GM12878 (cell line): ENCODE measurements at regions not wholly inside any gene's neighbourhood (a gene's known extent, or its start where the extent isn't known, plus 50 kb on each side); places are given as distances from the start of the nearest gene placed in this dataset.

Source experiments
- ATAC-seq: fragments of 200-7000 bp; cut with Tn5 transposase; 3 replicates; pipeline ENCODE4 v1.9.1; 2020; ENCODE audit warnings: mild to moderate bottlenecking, moderate library complexity
- BruUV-seq: library from RNA; stranded (reverse); fragments of 400-500 nt; replicated peaks from 2 replicates; lab custom pipeline; 2021; lab: Mats Ljungman, UMichigan
- CTCF ChIA-PET: fragments of 300-600 bp; sonication (Branson Sonifier 250); formaldehyde crosslinking; extraction: SDS; loops from one replicate; lab custom pipeline; 2021; ENCODE audit warnings: inconsistent platforms; lab: Yijun Ruan, JAX
- POLR2A ChIA-PET: fragments of 350-600 bp; formaldehyde crosslinking; extraction: SDS; loops from one replicate; lab custom pipeline; 2021; ENCODE audit warnings: inconsistent platforms; lab: Charles Lee
- RAD21 ChIA-PET: fragments of 300-600 bp; sonication (Branson Sonifier 250); formaldehyde crosslinking; loops from one replicate; lab custom pipeline; 2023; ENCODE audit warnings: antibody characterized with exemption; ENCODE audit not compliant: unreplicated experiment; lab: Charles Lee
- SMC1A ChIA-PET: fragments of 300-600 bp; sonication (Branson Sonifier 250); formaldehyde crosslinking; loops from one replicate; lab custom pipeline; 2023; ENCODE audit not compliant: unreplicated experiment, uncharacterized antibody; lab: Charles Lee
- DNase-seq: peaks from one replicate; pipeline ENCODE4 v3.0.0-alpha.2; 2011; ENCODE audit warnings: low read depth, low spot score
- FAIRE-seq: peaks from 3 replicates; lab custom pipeline; 2011; peaks lifted over from hg19 to GRCh38; lab: Jason Lieb, UNC
- H2AFZ ChIP-seq: 2 replicates; pipeline ENCODE4 v1.6.0; 2011; ENCODE audit warnings: low read depth, low read length, control low read depth; ENCODE audit not compliant: control insufficient read depth
- H3K27ac ChIP-seq: 2 replicates; pipeline ENCODE4 v1.5.1; 2011; ENCODE audit warnings: control low read depth; ENCODE audit not compliant: control insufficient read depth, insufficient read depth
- H3K27me3 ChIP-seq, 2 experiments: replicated peaks in 1 of 2; 2 replicates each; pipeline versions ENCODE4 v1.6.0 to v1.6.1; 2011; ENCODE audit warnings: low read length in 1 of 2; ENCODE audit not compliant: control insufficient read depth in 2 of 2, insufficient read depth in 2 of 2
- H3K36me3 ChIP-seq, 2 experiments: 2 replicates each; pipeline ENCODE4 v1.5.1; 2011; ENCODE audit warnings: low read length in 1 of 2; ENCODE audit not compliant: control insufficient read depth in 2 of 2, insufficient read depth in 2 of 2
- H3K4me1 ChIP-seq: 2 replicates; pipeline ENCODE4 v1.6.1; 2011; ENCODE audit warnings: mild to moderate bottlenecking, low read length, moderate library complexity, mixed read lengths; ENCODE audit not compliant: control insufficient read depth, insufficient read depth
- H3K4me2 ChIP-seq: 2 replicates; pipeline ENCODE4 v1.6.0; 2011; ENCODE audit warnings: control low read depth; ENCODE audit not compliant: control insufficient read depth, insufficient read depth
- H3K4me3 ChIP-seq: fragments of 200-600 bp; sonication (generic); 2 replicates; pipeline ENCODE4 v1.5.1; 2016
- H3K79me2 ChIP-seq: 2 replicates; pipeline ENCODE4 v1.6.0; 2011; ENCODE audit warnings: low read length; ENCODE audit not compliant: control insufficient read depth, insufficient read depth
- H3K9ac ChIP-seq: 2 replicates; pipeline ENCODE4 v1.8.0; 2011; ENCODE audit warnings: low read length, control low read depth, mixed read lengths; ENCODE audit not compliant: control insufficient read depth, insufficient read depth
- H3K9me3 ChIP-seq: replicated peaks from 3 replicates; pipeline ENCODE4 v1.5.1; 2011; ENCODE audit warnings: mild to moderate bottlenecking, low read length; ENCODE audit not compliant: control insufficient read depth, insufficient read depth
- H4K20me1 ChIP-seq: 2 replicates; pipeline ENCODE4 v1.6.0; 2011; ENCODE audit not compliant: control insufficient read depth, insufficient read depth
- ATF7 ChIP-seq: fragments of 450-650 bp; IDR thresholded peaks from 2 replicates; pipeline ENCODE4 v1.6.1; 2016; ENCODE audit warnings: low read depth, mild to moderate bottlenecking
- EED ChIP-seq: sonication (generic); IDR thresholded peaks from 2 replicates; pipeline ENCODE4 v1.6.1; 2016; ENCODE audit warnings: antibody characterized with exemption, low read depth
- EP300 ChIP-seq, 2 experiments: fragments of 150-350 bp in 1 of 2; IDR thresholded peaks; 2 replicates each; pipeline ENCODE4 v1.6.1; 2011 to 2012; ENCODE audit warnings: low read depth in 2 of 2, low read length in 2 of 2, borderline replicate concordance in 1 of 2, improper control_type of control experiment in 1 of 2, inconsistent platforms in 1 of 2; ENCODE audit not compliant: control insufficient read depth in 1 of 2
- FOXK2 ChIP-seq: fragments of 450-650 bp; IDR thresholded peaks from 2 replicates; pipeline ENCODE4 v1.6.1; 2017; ENCODE audit warnings: mild to moderate bottlenecking, moderate library complexity
- IRF4 ChIP-seq: IDR thresholded peaks from 2 replicates; pipeline ENCODE4 v1.6.1; 2011; ENCODE audit warnings: low read depth, low read length
- JUNB ChIP-seq: IDR thresholded peaks from 2 replicates; pipeline ENCODE4 v1.6.1; 2016; ENCODE audit warnings: antibody characterized with exemption, mild to moderate bottlenecking
- KLF5 ChIP-seq: fragments of 450-650 bp; IDR thresholded peaks from 2 replicates; pipeline ENCODE4 v1.6.1; 2014; ENCODE audit warnings: mild to moderate bottlenecking; ENCODE audit not compliant: partially characterized antibody
- MEF2A ChIP-seq: IDR thresholded peaks from 2 replicates; pipeline ENCODE4 v1.6.1; 2011; ENCODE audit warnings: low read depth, mild to moderate bottlenecking, low read length, moderate library complexity; ENCODE audit not compliant: insufficient read depth
- MTA2 ChIP-seq: fragments of 450-650 bp; IDR thresholded peaks from 2 replicates; pipeline ENCODE4 v1.6.1; 2016; ENCODE audit warnings: low read depth, mild to moderate bottlenecking, moderate library complexity
- PAX5 ChIP-seq: IDR thresholded peaks from 2 replicates; pipeline ENCODE4 v1.6.1; 2011; ENCODE audit warnings: low read depth, low read length, borderline replicate concordance
- ZBED1 ChIP-seq: IDR thresholded peaks from 2 replicates; pipeline ENCODE4 v1.6.1; 2016; ENCODE audit warnings: borderline replicate concordance
- ZSCAN29 ChIP-seq: fragments of 450-650 bp; IDR thresholded peaks from 2 replicates; pipeline ENCODE4 v1.6.1; 2017; ENCODE audit warnings: mild to moderate bottlenecking, moderate library complexity
- WGBS: methylation state at CpG from one replicate; pipeline ENCODE4 v1.1.6; 2016; ENCODE audit warnings: low lambda C conversion rate; ENCODE audit not compliant: insufficient replicate concordance, insufficient coverage; ENCODE audit errors: missing lambda C conversion rate; 5-methylcytosine and 5-hydroxymethylcytosine counted together
- in situ Hi-C: fragments of 300-500 bp; cut with MboI; formaldehyde crosslinking; loops from 9 replicates; pipeline ENCODE4 v1.14.3; 2018; ENCODE audit warnings: mixed read lengths
- intact Hi-C: fragments of 100-400 bp; cut with micrococcal nuclease; formaldehyde crosslinking; loops from one replicate; pipeline ENCODE4 v1.14.2; 2022; ENCODE audit not compliant: unreplicated experiment
- TF ChIP-seq, protein P1 (sequence below): IDR thresholded peaks from 2 replicates; pipeline ENCODE4 v1.6.1; 2011; ENCODE audit warnings: low read depth, low read length, improper control_type of control experiment, borderline replicate concordance
- TF ChIP-seq, protein P2 (sequence below): fragments of 450-650 bp; IDR thresholded peaks from 2 replicates; pipeline ENCODE4 v1.6.1; 2018; ENCODE audit warnings: mild to moderate bottlenecking, low read depth, moderate library complexity; ENCODE audit not compliant: partially characterized antibody
- TF ChIP-seq, protein P3 (sequence below): fragments of 450-650 bp; IDR thresholded peaks from 2 replicates; pipeline ENCODE4 v1.6.1; 2017; ENCODE audit warnings: borderline replicate concordance

DNA sequence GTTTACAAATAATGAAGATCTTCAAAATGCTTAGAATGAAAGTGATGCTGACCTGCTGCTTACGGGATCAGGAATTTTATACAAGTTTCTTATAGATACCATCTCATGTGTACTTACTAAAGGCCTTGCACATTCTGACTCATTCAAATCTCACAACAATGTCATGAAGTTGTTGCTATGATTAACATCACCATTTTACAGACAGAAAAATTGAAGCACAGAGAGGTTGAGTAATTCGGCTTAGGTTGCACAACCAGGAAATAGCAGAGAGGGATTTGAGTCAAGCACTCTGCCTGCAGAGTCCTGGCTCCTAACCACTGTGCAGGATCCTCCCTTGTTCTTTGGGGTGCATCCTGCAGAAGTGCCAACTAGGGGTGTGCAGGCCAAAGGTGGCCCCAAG lies 471.9 kb downstream of the MIAT start:
- intact Hi-C loops (no loop called here), in situ Hi-C loops (no loop called here)
- H3K9ac ChIP-seq: no peak overlapping the region
- FAIRE-seq (no peak), ATAC-seq (no peak), DNase-seq (no peak)
- no peaks in the 10 kb centered on the region for H4K20me1 ChIP-seq
- WGBS: 17% methylated on average over 2 of the region's 2 CpGs
- H3K36me3 ChIP-seq: no peaks in the 10 kb centered on the region
- BruUV-seq: no TSS peak
- POLR2A ChIA-PET: no interaction called here
- H3K79me2 ChIP-seq: no peaks in the 10 kb centered on the region
- no peak overlapping the region for H2AFZ ChIP-seq
- H3K4me3 ChIP-seq: no peak overlapping the region
- no peaks in the 10 kb centered on the region for H3K9me3 ChIP-seq
- H3K4me1 ChIP-seq: no peaks in the 10 kb centered on the region
- H3K27ac ChIP-seq: no peak overlapping the region
- no peak for TF ChIP-seq JUNB
- no peak for TF ChIP-seq ATF7
- TF ChIP-seq KLF5: no peak
- TF ChIP-seq ZSCAN29: no peak
- TF ChIP-seq EP300 (IDR thresholded peaks at IDR 0.05; ENCODE audit: borderline replicate concordance in 1 of 2, control insufficient read depth in 1 of 2, low read depth in 2 of 2, low read length in 2 of 2): no peak
- TF ChIP-seq, protein P1, sequence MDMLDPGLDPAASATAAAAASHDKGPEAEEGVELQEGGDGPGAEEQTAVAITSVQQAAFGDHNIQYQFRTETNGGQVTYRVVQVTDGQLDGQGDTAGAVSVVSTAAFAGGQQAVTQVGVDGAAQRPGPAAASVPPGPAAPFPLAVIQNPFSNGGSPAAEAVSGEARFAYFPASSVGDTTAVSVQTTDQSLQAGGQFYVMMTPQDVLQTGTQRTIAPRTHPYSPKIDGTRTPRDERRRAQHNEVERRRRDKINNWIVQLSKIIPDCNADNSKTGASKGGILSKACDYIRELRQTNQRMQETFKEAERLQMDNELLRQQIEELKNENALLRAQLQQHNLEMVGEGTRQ: no peak
- no peak for TF ChIP-seq PAX5
- TF ChIP-seq, protein P2, sequence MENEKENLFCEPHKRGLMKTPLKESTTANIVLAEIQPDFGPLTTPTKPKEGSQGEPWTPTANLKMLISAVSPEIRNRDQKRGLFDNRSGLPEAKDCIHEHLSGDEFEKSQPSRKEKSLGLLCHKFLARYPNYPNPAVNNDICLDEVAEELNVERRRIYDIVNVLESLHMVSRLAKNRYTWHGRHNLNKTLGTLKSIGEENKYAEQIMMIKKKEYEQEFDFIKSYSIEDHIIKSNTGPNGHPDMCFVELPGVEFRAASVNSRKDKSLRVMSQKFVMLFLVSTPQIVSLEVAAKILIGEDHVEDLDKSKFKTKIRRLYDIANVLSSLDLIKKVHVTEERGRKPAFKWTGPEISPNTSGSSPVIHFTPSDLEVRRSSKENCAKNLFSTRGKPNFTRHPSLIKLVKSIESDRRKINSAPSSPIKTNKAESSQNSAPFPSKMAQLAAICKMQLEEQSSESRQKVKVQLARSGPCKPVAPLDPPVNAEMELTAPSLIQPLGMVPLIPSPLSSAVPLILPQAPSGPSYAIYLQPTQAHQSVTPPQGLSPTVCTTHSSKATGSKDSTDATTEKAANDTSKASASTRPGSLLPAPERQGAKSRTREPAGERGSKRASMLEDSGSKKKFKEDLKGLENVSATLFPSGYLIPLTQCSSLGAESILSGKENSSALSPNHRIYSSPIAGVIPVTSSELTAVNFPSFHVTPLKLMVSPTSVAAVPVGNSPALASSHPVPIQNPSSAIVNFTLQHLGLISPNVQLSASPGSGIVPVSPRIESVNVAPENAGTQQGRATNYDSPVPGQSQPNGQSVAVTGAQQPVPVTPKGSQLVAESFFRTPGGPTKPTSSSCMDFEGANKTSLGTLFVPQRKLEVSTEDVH: no peak
- TF ChIP-seq, protein P3, sequence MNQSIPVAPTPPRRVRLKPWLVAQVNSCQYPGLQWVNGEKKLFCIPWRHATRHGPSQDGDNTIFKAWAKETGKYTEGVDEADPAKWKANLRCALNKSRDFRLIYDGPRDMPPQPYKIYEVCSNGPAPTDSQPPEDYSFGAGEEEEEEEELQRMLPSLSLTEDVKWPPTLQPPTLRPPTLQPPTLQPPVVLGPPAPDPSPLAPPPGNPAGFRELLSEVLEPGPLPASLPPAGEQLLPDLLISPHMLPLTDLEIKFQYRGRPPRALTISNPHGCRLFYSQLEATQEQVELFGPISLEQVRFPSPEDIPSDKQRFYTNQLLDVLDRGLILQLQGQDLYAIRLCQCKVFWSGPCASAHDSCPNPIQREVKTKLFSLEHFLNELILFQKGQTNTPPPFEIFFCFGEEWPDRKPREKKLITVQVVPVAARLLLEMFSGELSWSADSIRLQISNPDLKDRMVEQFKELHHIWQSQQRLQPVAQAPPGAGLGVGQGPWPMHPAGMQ: no peak
- no peak for TF ChIP-seq MTA2
- TF ChIP-seq EED: no peak
- no peak for TF ChIP-seq IRF4
- no peak for TF ChIP-seq MEF2A
- no peak for TF ChIP-seq ZBED1
- TF ChIP-seq FOXK2: no peak
- TF ChIP-seq, all 136 proteins: peak for 0
- CTCF ChIA-PET: no interaction called here
- Histone ChIP-seq H3K27me3 (no peaks in the 10 kb centered on the region), H3K4me2 (no peak overlapping the region)
- SMC1A ChIA-PET: no interaction called here
- RAD21 ChIA-PET: no interaction called here
